IMR-90 (cell line): ENCODE measurements at regions not wholly inside any gene's neighbourhood (a gene's known extent, or its start where the extent isn't known, plus 50 kb on each side); places are given as distances from the start of the nearest gene placed in this dataset.

Experiments
- ATAC-seq: fragments of 200-7000 bp; cut with Tn5 transposase; 2 replicates; pipeline ENCODE4 v1.9.1; 2020; ENCODE audit warnings: low read depth, mild to moderate bottlenecking, moderate library complexity
- BruUV-seq: library from RNA; stranded (reverse); fragments of 400-500 nt; replicated peaks from 2 replicates; lab custom pipeline; 2021; lab: Mats Ljungman, UMichigan
- CTCF ChIA-PET: fragments of 300-600 bp; formaldehyde crosslinking; extraction: SDS; loops from one replicate; lab custom pipeline; 2021; ENCODE audit warnings: antibody characterized with exemption; lab: Yijun Ruan, JAX
- POLR2A ChIA-PET: fragments of 300-600 bp; sonication (Branson Sonifier 250); formaldehyde crosslinking; loops from one replicate; lab custom pipeline; 2022; ENCODE audit warnings: antibody characterized with exemption; ENCODE audit not compliant: unreplicated experiment; lab: Charles Lee
- DNase-seq: peaks from one replicate; pipeline ENCODE4 v3.0.0; 2013
- H2AFZ ChIP-seq: replicated peaks from 2 replicates; pipeline ENCODE3; 2013; ENCODE audit warnings: low read length, mild to moderate bottlenecking; ENCODE audit not compliant: poor library complexity
- H2AK5ac ChIP-seq: 2 replicates; pipeline ENCODE4 v1.6.1; 2013; ENCODE audit warnings: low read depth, low read length, inconsistent platforms
- H2AK9ac ChIP-seq: replicated peaks from 2 replicates; pipeline ENCODE3; 2013; ENCODE audit warnings: mild to moderate bottlenecking, low read depth, low read length, moderate library complexity; ENCODE audit not compliant: poor library complexity
- H2BK120ac ChIP-seq: 2 replicates; pipeline ENCODE4 v1.6.1; 2013; ENCODE audit warnings: low read depth, low read length, inconsistent platforms
- H2BK15ac ChIP-seq: 3 replicates; pipeline ENCODE4 v1.6.1; 2013; ENCODE audit warnings: low read depth, low read length, inconsistent platforms
- H2BK20ac ChIP-seq: 2 replicates; pipeline ENCODE4 v1.6.1; 2013; ENCODE audit warnings: low read depth, mild to moderate bottlenecking, inconsistent platforms, low read length, moderate library complexity
- H2BK5ac ChIP-seq: 2 replicates; pipeline ENCODE4 v1.6.1; 2013; ENCODE audit warnings: mild to moderate bottlenecking, low read depth, low read length, inconsistent platforms; ENCODE audit not compliant: poor library complexity, severe bottlenecking
- H3K14ac ChIP-seq: replicated peaks from 2 replicates; pipeline ENCODE4 v1.6.1; 2013; ENCODE audit warnings: low read depth, low read length, inconsistent platforms
- H3K18ac ChIP-seq: 2 replicates; pipeline ENCODE4 v1.6.1; 2013; ENCODE audit warnings: low read depth, low read length, control low read depth
- H3K23ac ChIP-seq: 2 replicates; pipeline ENCODE4 v1.6.1; 2013; ENCODE audit warnings: low read depth, low read length, inconsistent platforms
- H3K27ac ChIP-seq: 2 replicates; pipeline ENCODE4 v1.5.1; 2013; ENCODE audit warnings: mild to moderate bottlenecking, control low read depth, low read length; ENCODE audit not compliant: insufficient read depth
- H3K27me3 ChIP-seq: 2 replicates; pipeline ENCODE4 v1.6.1; 2013; ENCODE audit warnings: low read length; ENCODE audit not compliant: control insufficient read depth, insufficient read depth
- H3K36me3 ChIP-seq: 2 replicates; pipeline ENCODE4 v1.6.1; 2013; ENCODE audit warnings: low read length, mixed read lengths; ENCODE audit not compliant: control insufficient read depth, insufficient read depth
- H3K4ac ChIP-seq: 2 replicates; pipeline ENCODE4 v1.6.1; 2013; ENCODE audit warnings: low read depth, low read length, inconsistent platforms
- H3K4me1 ChIP-seq: 2 replicates; pipeline ENCODE4 v1.6.1; 2013; ENCODE audit warnings: low read length, mixed read lengths; ENCODE audit not compliant: control insufficient read depth, insufficient read depth
- H3K4me2 ChIP-seq: 2 replicates; pipeline ENCODE4 v1.6.1; 2013; ENCODE audit warnings: low read depth, mild to moderate bottlenecking, control low read depth, low read length, moderate library complexity
- H3K4me3 ChIP-seq: 2 replicates; pipeline ENCODE4 v1.5.1; 2013; ENCODE audit warnings: low read depth, mild to moderate bottlenecking, control low read depth, low read length, moderate library complexity; ENCODE audit not compliant: insufficient read depth
- H3K56ac ChIP-seq: 2 replicates; pipeline ENCODE4 v1.6.1; 2013; ENCODE audit warnings: low read length, inconsistent platforms; ENCODE audit not compliant: insufficient read depth; ENCODE audit errors: extremely low read depth
- H3K79me1 ChIP-seq, 2 experiments: 2 replicates each; pipeline ENCODE4 v1.6.1; 2013; ENCODE audit warnings: low read length in 2 of 2, inconsistent platforms in 1 of 2, low read depth in 1 of 2
- H3K9ac ChIP-seq: 2 replicates; pipeline ENCODE4 v1.6.1; 2013; ENCODE audit warnings: low read depth, low read length, control low read depth
- H3K9me1 ChIP-seq: 2 replicates; pipeline ENCODE4 v1.6.1; 2013; ENCODE audit warnings: low read length, inconsistent platforms; ENCODE audit not compliant: insufficient read depth
- H3K9me3 ChIP-seq: 2 replicates; pipeline ENCODE4 v1.6.1; 2013; ENCODE audit warnings: low read length; ENCODE audit not compliant: control insufficient read depth, insufficient read depth
- H4K20me1 ChIP-seq: 2 replicates; pipeline ENCODE4 v1.6.1; 2013; ENCODE audit warnings: low read length, inconsistent platforms; ENCODE audit not compliant: insufficient read depth
- H4K5ac ChIP-seq: 2 replicates; pipeline ENCODE4 v1.6.1; 2013; ENCODE audit warnings: mild to moderate bottlenecking, low read depth, low read length, control low read depth
- H4K8ac ChIP-seq, 2 experiments: 2 replicates each; pipeline ENCODE4 v1.6.1; 2013; ENCODE audit warnings: low read depth in 2 of 2, low read length in 2 of 2, control low read depth in 1 of 2, inconsistent platforms in 1 of 2
- H4K91ac ChIP-seq: 2 replicates; pipeline ENCODE4 v1.6.1; 2013; ENCODE audit warnings: low read depth, low read length, inconsistent platforms; ENCODE audit not compliant: insufficient read depth
- CEBPB ChIP-seq: IDR thresholded peaks from 2 replicates; pipeline ENCODE4 v1.6.1; 2012; ENCODE audit warnings: low read depth, low read length, improper control_type of control experiment
- FOS ChIP-seq: fragments of 150-350 bp; IDR thresholded peaks from 2 replicates; pipeline ENCODE4 v1.6.1; 2016; ENCODE audit warnings: low read depth, low read length
- MAFK ChIP-seq: IDR thresholded peaks from 2 replicates; pipeline ENCODE4 v1.6.1; 2012; ENCODE audit warnings: low read depth, low read length, improper control_type of control experiment
- RCOR1 ChIP-seq: IDR thresholded peaks from 2 replicates; pipeline ENCODE4 v1.6.1; 2012; ENCODE audit warnings: mild to moderate bottlenecking, low read length, improper control_type of control experiment; ENCODE audit not compliant: insufficient replicate concordance
- WGBS, 2 experiments: methylation state at CpG; one replicate each; pipeline versions ENCODE4 v1.1.5 to v1.1.7; 2013; ENCODE audit warnings: missing lambda C conversion rate in 2 of 2; ENCODE audit not compliant: insufficient read length in 1 of 2; ENCODE audit errors: extremely low coverage in 2 of 2; 5-methylcytosine and 5-hydroxymethylcytosine counted together
- dilution Hi-C: fragments of 300-500 bp; cut with HindIII; formaldehyde crosslinking; loops from one replicate; pipeline ENCODE4 v1.14.3; 2018; ENCODE audit warnings: low sequenced_read_pairs; ENCODE audit not compliant: unreplicated experiment
- in situ Hi-C: fragments of 300-500 bp; cut with MboI; formaldehyde crosslinking; loops from 3 replicates; pipeline ENCODE4 v1.14.3; 2019; ENCODE audit warnings: low sequenced_read_pairs, inconsistent platforms, mixed read lengths
- intact Hi-C: fragments of 100-400 bp; cut with micrococcal nuclease; formaldehyde crosslinking; loops from 2 replicates; pipeline ENCODE4 v1.10.0; 2022
- TF ChIP-seq, protein P1 (sequence below): conservative IDR thresholded peaks from 2 replicates; pipeline ENCODE4 v1.5.1; 2012; ENCODE audit warnings: mild to moderate bottlenecking, low read depth, low read length, improper control_type of control experiment

DNA sequence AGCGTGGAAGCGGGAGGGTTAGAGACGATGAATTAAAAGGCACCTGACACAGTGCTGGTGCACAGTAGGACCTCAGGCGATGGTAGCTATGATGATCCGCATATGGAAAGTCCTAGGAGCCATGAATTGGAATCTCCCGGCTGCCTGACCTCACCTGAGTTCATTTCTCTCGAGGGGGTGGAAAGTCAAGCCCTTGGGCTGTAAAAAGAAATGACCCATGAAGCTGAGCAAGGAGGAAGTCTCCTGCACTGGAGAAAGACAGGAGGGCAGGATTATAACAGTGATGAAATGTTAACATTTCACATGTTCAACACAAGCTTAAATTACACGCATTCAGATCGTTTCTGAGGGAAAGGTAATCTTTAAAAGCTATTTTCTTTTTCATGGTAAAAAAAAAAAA, 481.2 kb downstream of the MATN1 start:
- H3K4me2 ChIP-seq = no peak overlapping the region
- H2BK15ac ChIP-seq = no peak overlapping the region
- H3K14ac ChIP-seq = no peak overlapping the region
- no peaks in the 10 kb centered on the region for H3K36me3 ChIP-seq
- H4K20me1 ChIP-seq = no peaks in the 10 kb centered on the region
- H2BK20ac ChIP-seq = no peak overlapping the region
- H3K9me3 ChIP-seq = no peaks in the 10 kb centered on the region
- no TSS peak for BruUV-seq
- H3K9me1 ChIP-seq = no peaks in the 10 kb centered on the region
- no peak for ATAC-seq
- H4K5ac ChIP-seq = no peak overlapping the region
- no peak overlapping the region for H4K8ac ChIP-seq
- H3K4me3 ChIP-seq = no peak overlapping the region
- no peak overlapping the region for H2AFZ ChIP-seq
- H2AK9ac ChIP-seq = no peak overlapping the region
- TF ChIP-seq MAFK (no peak), RCOR1 (no peak), FOS (no peak), CEBPB (no peak)
- TF ChIP-seq, protein P1, sequence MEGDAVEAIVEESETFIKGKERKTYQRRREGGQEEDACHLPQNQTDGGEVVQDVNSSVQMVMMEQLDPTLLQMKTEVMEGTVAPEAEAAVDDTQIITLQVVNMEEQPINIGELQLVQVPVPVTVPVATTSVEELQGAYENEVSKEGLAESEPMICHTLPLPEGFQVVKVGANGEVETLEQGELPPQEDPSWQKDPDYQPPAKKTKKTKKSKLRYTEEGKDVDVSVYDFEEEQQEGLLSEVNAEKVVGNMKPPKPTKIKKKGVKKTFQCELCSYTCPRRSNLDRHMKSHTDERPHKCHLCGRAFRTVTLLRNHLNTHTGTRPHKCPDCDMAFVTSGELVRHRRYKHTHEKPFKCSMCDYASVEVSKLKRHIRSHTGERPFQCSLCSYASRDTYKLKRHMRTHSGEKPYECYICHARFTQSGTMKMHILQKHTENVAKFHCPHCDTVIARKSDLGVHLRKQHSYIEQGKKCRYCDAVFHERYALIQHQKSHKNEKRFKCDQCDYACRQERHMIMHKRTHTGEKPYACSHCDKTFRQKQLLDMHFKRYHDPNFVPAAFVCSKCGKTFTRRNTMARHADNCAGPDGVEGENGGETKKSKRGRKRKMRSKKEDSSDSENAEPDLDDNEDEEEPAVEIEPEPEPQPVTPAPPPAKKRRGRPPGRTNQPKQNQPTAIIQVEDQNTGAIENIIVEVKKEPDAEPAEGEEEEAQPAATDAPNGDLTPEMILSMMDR = no peak
- intact Hi-C loops = no loop called here
- no peak overlapping the region for H3K23ac ChIP-seq
- no peaks in the 10 kb centered on the region for H3K79me1 ChIP-seq
- CTCF ChIA-PET = no interaction called here
- in situ Hi-C loops = no loop called here
- 53% methylated on average over 3 of the region's 9 CpGs; no CpG with 5 or more reads in 1 of the 2 experiments for WGBS, 2 experiments
- H3K18ac ChIP-seq = no peak overlapping the region
- H3K9ac ChIP-seq = no peak overlapping the region
- H3K56ac ChIP-seq = no peak overlapping the region
- dilution Hi-C loops = no loop called here
- no peak overlapping the region for H3K27ac ChIP-seq
- no peaks in the 10 kb centered on the region for H3K4me1 ChIP-seq
- no peaks in the 10 kb centered on the region for H3K27me3 ChIP-seq
- no peak overlapping the region for H2BK120ac ChIP-seq
- DNase-seq = no peak
- POLR2A ChIA-PET = no interaction called here
- no peak overlapping the region for H2AK5ac ChIP-seq
- H4K91ac ChIP-seq = no peak overlapping the region
- no peak overlapping the region for H3K4ac ChIP-seq
- H2BK5ac ChIP-seq = no peak overlapping the region
